Left cardiac atrium (tissue), 4 donors: ENCODE measurements at regions not wholly inside any gene's neighbourhood (a gene's known extent, or its start where the extent isn't known, plus 50 kb on each side); places are given as distances from the start of the nearest gene placed in this dataset.
A peak's percentile ranks its signal among the peaks of the same experiment; 100 is the strongest.

ENCODE experiments used
- ATAC-seq, 2 donors: fragments of 200-7000 bp; cut with Tn5 transposase; one replicate each; pipeline ENCODE4 v1.9.1; 2020; ENCODE audit warnings: mild to moderate bottlenecking in 2 of 2, moderate library complexity in 2 of 2
- DNase-seq: peaks from one replicate; pipeline ENCODE4 v3.0.0-alpha.2; 2020
- intact Hi-C, 2 donors: fragments of 100-400 bp; cut with DNase I; formaldehyde crosslinking; loops; one replicate each; pipeline versions ENCODE4 v1.14.1 to v1.15.1; 2022 to 2023
- donor health status: DM: no; HTN: yes; CAD: no.
- donor health status: DM: no; HTN: yes; CAD: no; lungs with severe emphysema.
- donor health status: DM: yes; HTN: yes; CAD: no.
- donor health status: Dilated cardiomyopathy.

- DNase-seq (no peak), ATAC-seq (no peak)
- intact Hi-C loops = no loop called here
Measured at GRCh38 chr20:57882451-57883161, 172.8 kb upstream of the PMEPA1 start.

DNA sequence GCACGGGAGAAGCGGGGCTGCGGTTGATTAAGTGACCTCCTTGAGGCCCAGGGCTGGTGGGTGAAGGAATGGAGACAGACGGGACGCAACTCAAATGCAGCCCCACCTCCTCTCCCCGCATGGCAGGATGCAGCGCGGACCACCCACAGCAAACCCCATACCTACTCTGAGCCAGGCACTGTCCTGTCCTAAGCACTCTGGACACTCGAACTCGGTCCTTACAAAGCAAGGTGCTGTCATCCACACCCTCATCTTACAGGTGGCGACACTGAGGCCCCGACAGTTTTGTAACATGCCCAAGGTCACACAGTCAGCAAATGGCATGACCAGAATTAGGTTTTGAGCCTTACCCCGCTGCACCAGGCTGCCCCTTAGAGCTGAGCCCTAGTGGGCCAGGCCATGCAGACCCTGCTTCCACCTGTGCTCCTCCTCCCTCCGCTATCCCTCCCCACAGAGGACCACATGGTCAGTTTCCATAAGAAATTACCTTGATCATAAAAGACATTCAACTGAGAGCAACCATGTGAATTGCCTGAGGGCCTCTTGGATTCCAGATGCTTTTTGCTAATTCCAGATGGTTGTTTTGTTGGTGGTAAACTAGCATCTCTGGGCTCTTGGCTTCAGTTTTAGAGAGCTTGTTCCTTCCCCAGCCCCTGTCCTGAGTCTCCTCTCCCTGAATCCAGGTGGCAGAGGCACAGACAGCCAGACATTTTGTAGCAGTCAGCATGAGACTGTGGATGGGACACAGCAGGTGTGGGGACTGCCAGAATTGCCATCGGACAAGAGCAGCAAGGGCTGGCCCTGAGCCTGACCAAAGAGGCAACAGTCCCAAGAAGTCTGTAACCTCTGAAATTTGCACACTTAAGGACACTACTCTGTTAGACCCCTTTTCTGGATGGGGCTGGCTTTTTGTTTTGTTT, 171.9 kb upstream of the PMEPA1 start:
- ATAC-seq (no peak), DNase-seq (no peak)
- intact Hi-C loops = no loop called here

- peak; percentile 15 to 48 for ATAC-seq
- DNase-seq = no peak
- intact Hi-C loops = no loop called here
Measured at GRCh38 chr20:57880571-57880892, 170.7 kb upstream of the PMEPA1 start.

DNA sequence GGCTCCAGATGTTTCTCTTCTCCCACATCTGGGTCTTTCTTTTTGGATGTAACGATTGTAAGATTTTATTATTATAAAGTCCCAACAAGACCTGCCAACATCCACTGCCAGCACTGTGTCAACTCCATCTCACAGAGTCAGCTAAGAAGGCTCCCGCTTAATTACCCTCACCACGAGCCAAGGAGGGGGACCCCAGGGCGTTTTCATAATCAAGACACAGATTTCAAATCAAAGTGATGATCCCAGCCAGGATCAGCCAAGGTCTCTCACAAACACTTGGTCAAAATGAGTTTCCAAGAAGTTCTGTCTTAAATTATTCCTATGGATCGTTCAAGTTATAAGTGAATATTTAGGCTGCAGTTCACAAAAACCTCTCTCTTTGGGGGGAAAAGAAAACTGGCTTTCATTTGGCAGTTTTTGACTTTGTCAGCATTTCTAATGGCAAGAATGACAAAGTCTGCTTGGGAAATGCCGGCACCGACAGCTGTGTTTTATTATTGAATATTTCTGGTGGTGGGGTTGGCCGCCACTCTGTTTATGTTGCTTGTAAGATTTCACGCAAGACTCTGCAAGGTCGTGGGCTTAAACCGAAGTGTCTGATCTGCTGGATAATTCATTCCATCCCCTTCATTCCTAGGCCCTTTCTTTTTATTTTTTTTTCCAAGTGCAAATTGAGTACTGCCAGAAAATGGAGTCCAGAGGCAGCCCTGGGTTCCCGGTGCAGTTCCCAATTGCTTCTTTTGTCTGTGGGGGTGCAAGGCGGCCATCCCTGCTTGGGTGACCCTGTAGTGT, 170.2 kb upstream of the PMEPA1 start:
- DNase-seq = no peak
- intact Hi-C loops = no loop called here
- peak; percentile 67 to 85 for ATAC-seq

- intact Hi-C loops = no loop called here
- DNase-seq = no peak
- peak in 1 of 2 donors; percentile 7 for ATAC-seq
Measured at GRCh38 chr20:57879437-57879778, 169.6 kb upstream of the PMEPA1 start.

GRCh38 chr20:57878786-57879424, 169.1 kb upstream of the PMEPA1 start:
- intact Hi-C loops = no loop called here
- ATAC-seq (no peak), DNase-seq (no peak)

- no peak for ATAC-seq
- no peak for DNase-seq
- intact Hi-C loops = no loop called here
Measured at GRCh38 chr20:57877995-57878394, 168.2 kb upstream of the PMEPA1 start.

DNA sequence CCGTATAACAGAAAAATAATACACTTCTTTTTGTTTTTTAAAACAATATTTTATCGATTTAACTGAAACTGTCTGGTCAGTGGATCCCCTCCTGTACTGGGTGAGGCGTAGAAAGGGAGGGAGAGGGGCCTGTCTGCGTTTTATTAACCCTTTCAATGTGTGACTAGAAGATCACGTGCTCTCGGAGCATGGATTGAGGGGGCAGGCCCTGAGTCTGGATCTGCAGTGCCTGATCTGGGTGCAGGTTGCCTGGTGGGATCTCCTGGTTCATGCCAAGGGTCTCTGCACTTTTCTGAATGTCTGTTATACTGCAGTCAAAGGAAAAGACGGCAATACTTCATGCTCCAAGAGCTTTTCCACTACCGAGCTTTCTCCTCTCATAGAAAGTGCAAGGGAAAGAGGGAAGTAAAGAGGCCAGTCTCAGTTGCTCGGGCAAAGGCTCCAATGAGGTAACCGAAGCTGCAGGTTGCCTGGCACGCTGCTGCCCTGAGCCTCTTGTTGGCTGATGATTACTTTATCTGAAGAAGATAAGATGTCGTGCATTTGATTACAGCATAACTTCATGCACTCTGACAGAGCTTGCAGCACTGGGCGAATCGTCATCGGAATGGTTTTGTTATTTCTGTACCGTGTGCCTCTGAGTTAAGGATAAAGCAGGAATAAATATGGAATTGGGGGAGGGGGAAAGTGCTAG, 167.5 kb upstream of the PMEPA1 start:
- ATAC-seq (peak in 1 of 2 donors; percentile 20), DNase-seq (no peak)
- intact Hi-C loops = no loop called here

- no peak for ATAC-seq
- DNase-seq = no peak
- intact Hi-C loops = no loop called here
Measured at GRCh38 chr20:57876163-57876562, 166.3 kb upstream of the PMEPA1 start.

GRCh38 chr20:57874141-57874540, 164.3 kb upstream of the PMEPA1 start:
- intact Hi-C loops = no loop called here
- ATAC-seq (no peak), DNase-seq (no peak)

DNA sequence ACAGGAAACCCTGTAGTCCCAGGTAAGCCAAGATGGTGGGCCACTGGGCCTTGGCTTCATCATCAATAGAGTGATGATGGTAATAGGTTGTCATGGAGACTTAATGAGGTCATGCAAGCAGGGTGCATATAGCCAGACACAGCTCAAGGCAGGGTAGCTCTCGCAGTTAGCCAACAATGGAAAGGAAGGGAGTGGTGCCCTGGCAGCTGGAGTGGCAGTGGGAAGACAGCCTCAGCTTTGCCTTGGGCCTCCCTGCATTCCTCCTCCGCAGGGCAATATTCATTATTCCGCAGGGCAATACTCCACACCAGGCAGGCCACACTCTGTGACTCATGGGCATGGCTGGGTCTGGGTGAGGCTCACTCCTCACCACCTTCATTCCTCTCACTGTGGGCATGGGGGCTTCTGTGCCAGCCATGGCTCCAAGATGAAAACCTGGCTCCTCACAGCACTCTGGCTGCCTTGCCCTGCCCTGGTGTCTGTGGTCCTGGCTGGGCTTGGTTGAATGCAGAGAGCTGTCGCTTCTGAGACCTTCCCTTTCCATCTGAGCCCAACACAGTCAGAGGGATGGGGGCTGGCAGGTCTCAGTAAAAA, 163.1 kb upstream of the PMEPA1 start:
- ATAC-seq = no peak
- intact Hi-C loops = no loop called here
- no peak for DNase-seq

- intact Hi-C loops = no loop called here
- no peak for ATAC-seq
- no peak for DNase-seq
Measured at GRCh38 chr20:57871237-57871632, 161.4 kb upstream of the PMEPA1 start.

- DNase-seq (no peak), ATAC-seq (no peak)
- intact Hi-C loops = no loop called here
Measured at GRCh38 chr20:57870597-57871236, 160.9 kb upstream of the PMEPA1 start.

- intact Hi-C loops = no loop called here
- DNase-seq = no peak
- no peak for ATAC-seq
Measured at GRCh38 chr20:57869951-57870315, 160.1 kb upstream of the PMEPA1 start.

- ATAC-seq (no peak), DNase-seq (no peak)
- intact Hi-C loops = no loop called here
Measured at GRCh38 chr20:57869291-57869950, 159.6 kb upstream of the PMEPA1 start.

- DNase-seq (no peak), ATAC-seq (no peak)
- intact Hi-C loops = no loop called here
Measured at GRCh38 chr20:57868310-57868709, 158.5 kb upstream of the PMEPA1 start.

DNA sequence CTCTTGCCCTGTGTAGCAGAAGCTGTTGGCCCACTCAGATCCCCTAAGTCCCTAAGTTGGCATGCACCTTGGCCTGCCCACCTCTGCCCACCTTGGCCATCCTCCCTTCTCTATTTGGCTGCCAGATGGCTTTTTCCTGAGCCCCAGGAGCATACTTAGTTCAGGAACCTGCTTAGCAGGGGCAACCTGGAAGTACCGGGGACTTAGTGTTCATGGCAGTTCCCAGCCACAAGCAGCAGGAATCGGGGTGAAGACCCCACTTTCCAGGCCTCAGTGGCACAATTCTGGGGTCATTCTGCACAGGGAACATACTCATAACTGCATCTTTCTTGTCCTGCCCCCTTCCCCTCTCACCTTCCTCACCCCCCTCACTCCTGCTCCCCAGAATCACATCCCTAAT, 158.0 kb upstream of the PMEPA1 start:
- ATAC-seq = no peak
- intact Hi-C loops = no loop called here
- no peak for DNase-seq
